NCI-H524 treated with DMSO at 0.1 percent for 48 hours (cell line): ENCODE measurements at regions not wholly inside any gene's neighbourhood (a gene's known extent, or its start where the extent isn't known, plus 50 kb on each side); places are given as distances from the start of the nearest gene placed in this dataset.

Source experiments
- DNase-seq: peaks from one replicate; lab custom pipeline; 2025; lab: John Stamatoyannopoulos, UW

- DNase-seq: no peak
These were observed 171.5 kb upstream of the FHL2 start for GRCh38 chr2:105570326-105570725.

GRCh38 chr2:105569606-105570005, 170.8 kb upstream of the FHL2 start:
- DNase-seq: no peak

DNA sequence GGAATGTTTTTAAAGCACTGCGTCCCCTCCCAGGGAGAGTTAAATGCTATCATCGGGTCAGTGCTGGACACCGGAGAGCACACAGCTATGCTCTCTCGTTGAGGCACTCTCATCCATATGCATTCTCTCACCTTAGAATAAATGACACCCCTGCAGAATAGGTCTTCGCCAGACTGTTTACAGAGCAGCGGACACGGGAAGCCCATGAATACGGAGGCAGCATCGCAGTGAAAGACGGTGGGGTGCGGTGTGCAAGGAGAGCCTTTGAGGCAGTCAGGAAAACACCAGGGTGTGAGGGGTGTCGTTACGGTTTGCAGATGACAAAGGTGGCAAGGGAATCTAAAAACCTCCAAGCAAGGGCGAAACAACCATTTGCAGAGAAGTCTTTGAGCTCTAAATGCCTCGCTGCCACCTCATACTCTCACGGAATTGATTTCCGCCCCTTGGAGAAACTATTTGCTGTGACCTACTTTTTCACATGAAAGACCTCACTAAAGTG, 169.2 kb upstream of the FHL2 start:
- no peak for DNase-seq

DNA sequence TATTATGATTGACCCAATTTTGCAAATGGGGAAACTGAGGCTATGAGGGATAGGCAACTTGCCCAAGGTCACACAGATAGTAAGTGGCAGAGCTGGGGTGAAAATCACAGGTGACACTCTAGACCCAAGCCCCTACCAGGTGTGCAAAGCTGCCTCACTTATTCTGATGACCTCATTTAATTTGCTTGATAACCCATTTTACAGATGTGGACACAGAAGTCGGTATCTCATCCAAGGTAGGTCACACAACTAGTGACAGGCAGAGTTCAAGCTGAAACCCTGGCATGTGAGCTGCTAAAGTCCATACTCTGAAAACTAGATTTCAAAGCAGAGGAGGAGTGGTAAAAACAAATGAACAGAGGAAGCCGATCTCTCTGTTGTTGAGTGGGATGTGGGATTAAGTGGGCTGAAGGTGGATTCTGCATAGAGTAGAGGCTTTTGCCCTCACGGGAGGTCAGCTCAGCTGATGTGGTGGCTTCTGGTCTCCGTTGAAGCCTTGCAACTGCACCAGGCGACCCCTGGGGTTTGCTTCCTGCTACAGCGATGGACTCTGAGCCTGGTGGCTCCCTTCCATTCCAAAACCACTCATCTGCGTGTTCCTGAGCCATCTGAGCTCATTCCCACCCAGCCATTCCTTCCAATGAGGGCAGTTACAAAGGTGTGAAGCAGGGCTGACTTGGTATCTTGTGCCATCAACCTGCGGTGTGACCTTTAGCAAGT, 164.3 kb upstream of the FHL2 start:
- no peak for DNase-seq

- no peak for DNase-seq
These were observed 162.6 kb upstream of the FHL2 start for GRCh38 chr2:105561401-105561800.

- DNase-seq: no peak
These were observed 161.3 kb upstream of the FHL2 start for GRCh38 chr2:105560157-105560556.

DNA sequence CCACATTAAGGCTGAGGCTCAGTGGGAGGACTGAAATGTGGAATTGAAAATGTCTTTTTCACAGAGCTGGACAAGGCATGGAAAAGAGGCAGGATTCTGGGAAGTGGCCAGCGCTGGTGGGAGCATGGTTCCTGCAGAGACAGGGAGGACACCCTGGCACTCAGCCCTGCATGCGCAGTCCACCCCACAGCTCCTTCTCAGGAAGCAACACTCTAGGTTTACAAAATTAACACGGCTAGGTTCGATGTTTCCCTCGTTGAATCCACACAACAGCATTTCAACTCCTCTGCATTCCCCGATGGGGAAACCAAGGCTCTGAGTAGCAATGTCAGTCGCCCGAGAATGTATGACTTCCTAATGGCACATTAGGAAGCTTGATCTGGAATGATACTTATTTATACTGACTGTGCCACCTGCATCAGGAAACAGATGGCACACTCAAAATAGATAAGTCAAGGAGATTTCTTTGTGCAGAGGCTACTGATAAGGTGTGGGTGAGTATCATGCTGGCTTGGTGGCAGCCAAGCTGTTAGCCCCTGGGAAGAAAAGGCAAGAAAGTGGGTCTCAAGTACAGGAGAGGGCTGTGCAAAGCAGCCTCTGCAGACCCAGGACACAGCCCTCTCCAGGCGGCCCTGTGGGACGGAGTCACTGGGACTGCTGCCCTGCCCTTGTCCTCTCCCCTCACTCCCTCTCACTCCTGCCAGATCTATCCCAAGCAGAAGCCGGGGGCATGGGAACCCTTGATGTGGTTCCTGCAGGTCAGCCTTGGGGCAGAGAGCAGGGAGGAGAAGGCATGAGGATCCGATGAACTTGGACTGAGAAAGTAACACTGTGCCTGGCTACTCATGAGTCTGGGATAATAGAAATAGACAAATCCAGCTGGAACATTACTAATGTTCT, 158.4 kb upstream of the FHL2 start:
- peak; percentile 21 for DNase-seq

GRCh38 chr2:105556366-105556765, 157.5 kb upstream of the FHL2 start:
- no peak for DNase-seq

GRCh38 chr2:105554235-105554634, 155.4 kb upstream of the FHL2 start:
- DNase-seq: no peak

DNA sequence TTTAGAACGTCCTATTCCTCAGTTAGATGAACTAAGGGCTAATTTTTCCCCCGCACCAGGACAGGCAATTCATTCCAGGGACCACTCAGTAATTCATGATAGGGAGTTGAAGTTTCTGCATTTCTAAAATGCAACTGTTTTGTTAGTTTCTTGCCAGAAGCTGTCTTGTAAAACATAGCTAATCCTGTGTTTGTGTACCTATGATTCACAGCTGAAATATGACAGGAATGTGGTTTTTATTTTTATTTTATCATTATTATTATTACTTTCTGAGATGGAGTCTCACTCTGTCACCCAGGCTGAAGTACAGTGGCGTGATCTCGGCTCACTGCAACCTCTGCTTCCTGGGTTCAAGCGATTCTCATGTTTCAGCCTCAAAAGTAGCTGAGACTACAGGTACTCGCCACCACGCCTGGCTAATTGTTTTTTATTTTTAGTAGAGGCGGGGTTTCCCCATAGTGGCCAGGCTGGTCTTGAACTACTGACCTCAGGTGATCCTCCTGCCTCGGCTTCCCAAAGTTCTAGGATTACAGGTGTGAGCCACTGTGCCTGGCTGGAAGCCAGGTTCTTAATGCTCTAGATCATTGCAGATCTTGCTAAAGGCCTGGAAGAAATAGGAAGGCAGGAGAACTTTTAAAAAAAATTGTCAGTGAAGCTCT, 154.8 kb upstream of the FHL2 start:
- DNase-seq: no peak

DNA sequence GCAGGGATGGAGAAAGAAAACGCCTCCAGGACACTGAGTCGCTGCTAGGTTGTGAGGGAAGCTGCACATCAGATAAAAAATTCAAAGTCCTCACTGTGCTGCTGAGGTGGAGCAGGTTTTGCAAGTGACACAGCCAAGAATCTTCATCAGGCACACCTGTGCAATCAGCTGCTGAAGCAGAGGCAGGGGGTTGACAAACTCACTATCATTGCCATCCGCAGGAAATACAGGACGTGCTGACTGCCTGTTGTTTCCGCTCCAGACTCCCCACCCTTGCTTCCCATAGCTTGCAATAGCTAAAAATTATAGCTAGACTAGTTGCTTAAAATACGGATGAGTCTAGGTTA, 147.8 kb upstream of the FHL2 start:
- DNase-seq: no peak

- DNase-seq: peak; percentile 2
These were observed 147.1 kb upstream of the FHL2 start for GRCh38 chr2:105545730-105546627.

DNA sequence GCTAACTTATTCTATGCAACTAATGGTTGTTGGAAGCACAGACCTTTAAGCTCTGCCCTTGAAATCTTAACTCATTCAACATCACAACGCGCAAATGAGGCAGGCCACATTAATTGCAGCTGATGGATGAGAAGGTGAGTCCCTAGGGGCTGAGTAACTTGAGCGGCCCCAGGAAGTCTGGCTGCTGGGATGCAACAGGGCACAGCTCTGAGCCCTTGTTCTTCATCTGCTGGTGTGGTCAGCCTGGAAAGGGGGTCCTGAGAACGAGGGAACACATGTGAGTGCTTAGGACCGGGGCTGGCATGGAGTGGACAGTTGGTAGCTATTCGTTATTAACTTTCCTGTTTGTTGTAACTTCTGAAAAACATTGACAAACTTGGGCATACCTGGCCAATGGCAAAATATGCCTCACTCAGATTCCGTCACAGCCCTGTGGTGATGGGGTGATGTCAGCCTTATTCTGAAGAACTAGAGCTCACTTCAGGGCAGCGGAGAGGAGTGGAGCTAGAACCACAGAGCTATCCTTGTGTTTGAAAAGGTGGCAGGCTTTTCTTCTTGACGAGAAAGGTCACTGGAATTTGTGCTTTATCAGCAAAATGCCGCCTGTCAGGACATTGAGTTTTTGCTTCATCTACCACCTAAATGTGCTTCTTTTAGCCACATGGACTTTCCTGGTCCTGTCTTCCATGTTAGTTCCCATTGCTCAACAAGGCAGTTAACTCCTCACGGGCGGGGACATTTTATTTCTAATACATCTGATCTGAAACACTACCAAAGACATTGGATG, 145.9 kb upstream of the FHL2 start:
- no peak for DNase-seq

- no peak for DNase-seq
These were observed 142.6 kb upstream of the FHL2 start for GRCh38 chr2:105541189-105542050.

- no peak for DNase-seq
These were observed 141.8 kb upstream of the FHL2 start for GRCh38 chr2:105540642-105541041.

- DNase-seq: no peak
These were observed 140.5 kb upstream of the FHL2 start for GRCh38 chr2:105539331-105539730.

GRCh38 chr2:105538840-105539239, 140.0 kb upstream of the FHL2 start:
- DNase-seq: no peak

DNA sequence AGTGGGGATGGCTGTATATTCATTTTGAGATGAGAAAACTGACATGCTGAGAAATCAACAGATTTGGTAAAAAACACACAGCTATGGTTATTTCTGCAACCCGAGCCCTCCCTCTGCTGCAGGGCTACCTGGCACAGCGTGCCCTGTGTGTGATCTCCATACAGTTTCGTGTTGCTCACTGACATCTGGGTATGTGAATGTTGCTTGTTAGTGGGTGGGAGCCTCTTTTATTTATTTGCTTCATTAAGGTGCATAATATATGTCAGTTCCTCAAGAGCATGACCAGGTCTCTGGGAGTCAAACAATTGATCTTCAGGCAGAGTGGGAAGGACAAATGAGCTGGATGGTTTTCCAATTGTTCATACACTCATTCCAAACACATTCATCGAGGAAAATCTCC, 139.1 kb upstream of the FHL2 start:
- no peak for DNase-seq

- DNase-seq: no peak
These were observed 138.6 kb upstream of the FHL2 start for GRCh38 chr2:105537466-105537865.

DNA sequence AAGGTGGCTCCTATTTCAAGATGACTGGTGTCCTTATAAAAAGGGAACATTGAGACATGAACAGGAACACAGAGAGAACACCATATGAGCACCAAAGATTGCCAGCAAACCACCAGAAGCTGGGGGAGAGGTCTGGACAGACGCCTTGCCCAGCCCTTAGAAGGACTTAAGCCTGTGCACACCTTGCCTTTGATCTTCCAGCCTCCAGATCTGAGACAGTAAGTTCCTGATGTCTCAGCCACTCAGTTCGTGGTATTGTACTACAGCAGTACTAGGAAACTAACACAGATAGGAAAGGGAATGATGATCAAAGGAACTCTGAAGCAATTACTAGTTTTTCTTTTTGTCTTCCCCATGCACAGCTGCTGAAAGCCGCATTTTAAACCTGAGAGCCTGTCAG, 137.3 kb upstream of the FHL2 start:
- no peak for DNase-seq
